LNCaP clone FGC (cell line): ENCODE measurements at regions not wholly inside any gene's neighbourhood (a gene's known extent, or its start where the extent isn't known, plus 50 kb on each side); places are given as distances from the start of the nearest gene placed in this dataset.

Source experiments
- DNase-seq: peaks from one replicate; pipeline ENCODE4 v3.0.0-alpha.2; 2011; ENCODE audit warnings: low read depth
- H3K4me3 ChIP-seq: 2 replicates; pipeline ENCODE4 v1.5.1; 2011; ENCODE audit warnings: mild to moderate bottlenecking, low read depth, low read length, control low read depth
- CTCF ChIP-seq: IDR thresholded peaks from 2 replicates; pipeline ENCODE4 v1.5.1; 2012; ENCODE audit warnings: mild to moderate bottlenecking; ENCODE audit not compliant: control insufficient read depth, insufficient read depth; ENCODE audit errors: extremely low read depth

- DNase-seq, result no peak
- TF ChIP-seq CTCF, result no peak
- H3K4me3 ChIP-seq, result no peak overlapping the region
Measured at GRCh38 chr7:85733169-85733915, 546.5 kb upstream of the SEMA3D start.

GRCh38 chr7:85730012-85730411 lies 543.2 kb upstream of the SEMA3D start:
- no peak for TF ChIP-seq CTCF
- H3K4me3 ChIP-seq, result no peak overlapping the region
- DNase-seq, result no peak

GRCh38 chr7:85725026-85725425 lies 538.2 kb upstream of the SEMA3D start:
- H3K4me3 ChIP-seq, result no peak overlapping the region
- TF ChIP-seq CTCF, result no peak
- no peak for DNase-seq

GRCh38 chr7:85719981-85720953 lies 533.4 kb upstream of the SEMA3D start:
- TF ChIP-seq CTCF, result no peak
- no peak for DNase-seq
- H3K4me3 ChIP-seq, result no peak overlapping the region

GRCh38 chr7:85716353-85716752 lies 529.5 kb upstream of the SEMA3D start:
- no peak for DNase-seq
- H3K4me3 ChIP-seq, result no peak overlapping the region
- no peak for TF ChIP-seq CTCF

GRCh38 chr7:85714951-85715350 lies 528.1 kb upstream of the SEMA3D start:
- no peak for DNase-seq
- no peak for TF ChIP-seq CTCF
- H3K4me3 ChIP-seq, result no peak overlapping the region
